Peyer's patch (tissue), 4 donors: ENCODE measurements at regions not wholly inside any gene's neighbourhood (a gene's known extent, or its start where the extent isn't known, plus 50 kb on each side); places are given as distances from the start of the nearest gene placed in this dataset.

Experiments
- POLR2A ChIP-seq, 2 donors: fragments of 450-650 bp; IDR thresholded peaks; one replicate each; pipeline ENCODE4 v1.5.1; 2017; ENCODE audit warnings: antibody characterized with exemption in 2 of 2, mild to moderate bottlenecking in 2 of 2, moderate library complexity in 2 of 2
- TF ChIP-seq, protein P1 (sequence below), 6 experiments: fragments of 450-650 bp in 4 of 6; fragments of 200-600 bp in 2 of 6; sonication (generic) in 1 of 6; IDR thresholded peaks; one replicate each; pipeline ENCODE4 v1.5.1; 2017 to 2019; ENCODE audit warnings: antibody characterized with exemption in 6 of 6, mild to moderate bottlenecking in 3 of 6, moderate library complexity in 1 of 6

DNA sequence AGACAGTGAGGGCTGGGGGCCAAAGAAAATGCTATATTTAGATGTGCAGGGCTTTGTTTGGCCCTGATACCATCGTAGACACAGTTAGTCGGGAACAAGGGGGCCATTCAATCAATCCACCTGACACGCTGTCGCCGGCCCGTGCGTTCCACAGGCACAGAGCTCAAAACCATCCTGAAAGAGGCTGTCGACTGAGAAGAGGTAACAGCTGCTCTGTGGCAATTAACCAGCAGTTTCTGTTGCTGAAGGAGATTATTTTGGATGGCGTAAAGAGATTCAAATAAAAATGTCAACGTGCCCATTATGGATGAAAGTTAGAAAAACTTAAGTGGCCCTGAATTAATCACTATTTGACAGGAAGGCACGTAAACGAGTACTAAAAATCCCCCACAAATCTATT, 276.2 kb upstream of the IRX5 start:
- TF ChIP-seq, protein P1, sequence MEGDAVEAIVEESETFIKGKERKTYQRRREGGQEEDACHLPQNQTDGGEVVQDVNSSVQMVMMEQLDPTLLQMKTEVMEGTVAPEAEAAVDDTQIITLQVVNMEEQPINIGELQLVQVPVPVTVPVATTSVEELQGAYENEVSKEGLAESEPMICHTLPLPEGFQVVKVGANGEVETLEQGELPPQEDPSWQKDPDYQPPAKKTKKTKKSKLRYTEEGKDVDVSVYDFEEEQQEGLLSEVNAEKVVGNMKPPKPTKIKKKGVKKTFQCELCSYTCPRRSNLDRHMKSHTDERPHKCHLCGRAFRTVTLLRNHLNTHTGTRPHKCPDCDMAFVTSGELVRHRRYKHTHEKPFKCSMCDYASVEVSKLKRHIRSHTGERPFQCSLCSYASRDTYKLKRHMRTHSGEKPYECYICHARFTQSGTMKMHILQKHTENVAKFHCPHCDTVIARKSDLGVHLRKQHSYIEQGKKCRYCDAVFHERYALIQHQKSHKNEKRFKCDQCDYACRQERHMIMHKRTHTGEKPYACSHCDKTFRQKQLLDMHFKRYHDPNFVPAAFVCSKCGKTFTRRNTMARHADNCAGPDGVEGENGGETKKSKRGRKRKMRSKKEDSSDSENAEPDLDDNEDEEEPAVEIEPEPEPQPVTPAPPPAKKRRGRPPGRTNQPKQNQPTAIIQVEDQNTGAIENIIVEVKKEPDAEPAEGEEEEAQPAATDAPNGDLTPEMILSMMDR (IDR thresholded peaks at IDR 0.05) = no peak
- no peak for TF ChIP-seq POLR2A (IDR thresholded peaks at IDR 0.05)
